IPS-NIHi11 (cell line): ENCODE measurements at regions not wholly inside any gene's neighbourhood (a gene's known extent, or its start where the extent isn't known, plus 50 kb on each side); places are given as distances from the start of the nearest gene placed in this dataset.
A peak's percentile ranks its signal among the peaks of the same experiment; 100 is the strongest.
"Not testable (repeated sequence)": the region's sequence is repeated elsewhere in the genome, so short reads cannot be mapped to it uniquely, and the experiment has no call there.

Experiments used
- DNase-seq: peaks from one replicate; pipeline ENCODE4 v3.0.0; 2012; ENCODE audit warnings: mixed read lengths, low spot score

- no peak for DNase-seq
Measured at GRCh38 chr11:105429096-105429910, 180.6 kb upstream of the GRIA4 start.

- DNase-seq, result no peak
Measured at GRCh38 chr11:105407101-105407500, 202.8 kb upstream of the GRIA4 start.

- no peak for DNase-seq
Measured at GRCh38 chr11:105401269-105401809, 208.5 kb upstream of the GRIA4 start.

- no peak for DNase-seq
Measured at GRCh38 chr11:105399511-105399910, 210.4 kb upstream of the GRIA4 start.

GRCh38 chr11:105398636-105399035, 211.2 kb upstream of the GRIA4 start:
- DNase-seq, result no peak

GRCh38 chr11:105393326-105393725, 216.5 kb upstream of the GRIA4 start:
- DNase-seq, result no peak

GRCh38 chr11:105392556-105392955, 217.3 kb upstream of the GRIA4 start:
- no peak for DNase-seq

GRCh38 chr11:105389952-105390351, 219.9 kb upstream of the GRIA4 start:
- DNase-seq, result no peak

- no peak for DNase-seq
Measured at GRCh38 chr11:105388006-105388405, 221.9 kb upstream of the GRIA4 start.

GRCh38 chr11:105381941-105382340, 227.9 kb upstream of the GRIA4 start:
- DNase-seq, result no peak

- DNase-seq, result no peak
Measured at GRCh38 chr11:105377870-105378269, 232.0 kb upstream of the GRIA4 start.

- DNase-seq, result no peak
Measured at GRCh38 chr11:105372206-105372605, 232.6 kb upstream of the CARD18 start.

- no peak for DNase-seq
Measured at GRCh38 chr11:105371311-105371710, 231.7 kb upstream of the CARD18 start.

- no peak for DNase-seq
Measured at GRCh38 chr11:105368711-105369110, 229.1 kb upstream of the CARD18 start.

GRCh38 chr11:105367129-105367528, 227.6 kb upstream of the CARD18 start:
- no peak for DNase-seq

GRCh38 chr11:105361651-105362050, 222.1 kb upstream of the CARD18 start:
- no peak for DNase-seq

GRCh38 chr11:105357764-105358163, 218.2 kb upstream of the CARD18 start:
- DNase-seq, result no peak

- no peak for DNase-seq
Measured at GRCh38 chr11:105357146-105357545, 217.6 kb upstream of the CARD18 start.

- DNase-seq, result not testable (repeated sequence)
Measured at GRCh38 chr11:105349867-105350266, 210.3 kb upstream of the CARD18 start.

GRCh38 chr11:105344938-105345337, 205.4 kb upstream of the CARD18 start:
- DNase-seq, result no peak

GRCh38 chr11:105334025-105334714, 194.6 kb upstream of the CARD18 start:
- DNase-seq, result peak; percentile 11

GRCh38 chr11:105333153-105333552, 193.6 kb upstream of the CARD18 start:
- DNase-seq, result no peak

GRCh38 chr11:105332171-105332570, 192.6 kb upstream of the CARD18 start:
- DNase-seq, result no peak
